ENCODE measurements at regions not wholly inside any gene's neighbourhood (a gene's known extent, or its start where the extent isn't known, plus 50 kb on each side); places are given as distances from the start of the nearest gene placed in this dataset.
"Not testable (repeated sequence)": the region's sequence is repeated elsewhere in the genome, so short reads cannot be mapped to it uniquely, and the experiment has no call there.

GRCh38 chr16:7938175-7938574, 605.5 kb downstream of the RBFOX1 start:
- DNase-seq, result no peak

GRCh38 chr16:7921345-7921744, 588.7 kb downstream of the RBFOX1 start:
- DNase-seq, result no peak

GRCh38 chr16:7919782-7920181, 587.1 kb downstream of the RBFOX1 start:
- DNase-seq, result no peak

GRCh38 chr16:7914748-7915147, 582.1 kb downstream of the RBFOX1 start:
- no peak for DNase-seq

DNA sequence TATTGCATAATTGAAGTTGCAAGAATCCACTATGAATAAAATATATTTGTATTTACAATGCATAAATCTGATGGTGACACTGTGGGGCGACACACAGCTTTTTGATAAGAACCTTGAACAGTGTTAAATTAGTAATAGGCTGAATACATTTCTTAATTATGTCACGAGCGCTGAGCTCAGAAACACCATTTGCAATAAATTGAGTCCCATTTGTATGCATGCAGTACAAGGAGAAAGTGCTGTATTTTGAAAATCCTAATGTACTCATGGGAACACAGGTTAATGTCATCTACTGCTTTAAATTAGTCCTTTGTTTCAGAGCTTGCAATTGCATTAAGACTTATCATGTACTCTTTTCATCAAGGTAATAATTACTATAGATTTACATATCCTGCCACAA, 579.5 kb downstream of the RBFOX1 start:
- DNase-seq, result no peak

- DNase-seq, result no peak
Observed at GRCh38 chr16:7910116-7910515, 577.5 kb downstream of the RBFOX1 start.

DNA sequence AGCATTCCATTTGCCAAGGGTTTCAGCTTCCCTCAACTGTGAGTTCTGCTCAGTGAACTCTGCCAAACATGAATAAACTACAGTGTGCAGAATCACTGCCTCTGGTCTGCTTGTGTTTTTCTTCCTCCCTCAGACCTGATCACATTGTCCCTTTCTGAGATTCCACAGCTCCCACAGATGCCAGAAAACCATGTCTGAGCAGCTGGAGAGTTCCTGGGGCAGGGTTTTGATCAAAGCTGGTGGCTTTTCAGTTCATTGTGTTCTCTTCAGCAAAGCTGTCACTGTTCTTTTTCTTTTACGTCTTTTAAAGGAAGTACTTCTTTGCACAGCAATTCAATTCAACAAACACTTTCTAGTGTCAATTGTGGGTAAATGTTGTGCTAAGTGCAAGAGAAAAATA, 555.8 kb downstream of the RBFOX1 start:
- DNase-seq, result no peak

GRCh38 chr16:7887316-7887715, 554.7 kb downstream of the RBFOX1 start:
- DNase-seq, result no peak

- no peak for DNase-seq
Observed at GRCh38 chr16:7871979-7872378, 539.3 kb downstream of the RBFOX1 start.

DNA sequence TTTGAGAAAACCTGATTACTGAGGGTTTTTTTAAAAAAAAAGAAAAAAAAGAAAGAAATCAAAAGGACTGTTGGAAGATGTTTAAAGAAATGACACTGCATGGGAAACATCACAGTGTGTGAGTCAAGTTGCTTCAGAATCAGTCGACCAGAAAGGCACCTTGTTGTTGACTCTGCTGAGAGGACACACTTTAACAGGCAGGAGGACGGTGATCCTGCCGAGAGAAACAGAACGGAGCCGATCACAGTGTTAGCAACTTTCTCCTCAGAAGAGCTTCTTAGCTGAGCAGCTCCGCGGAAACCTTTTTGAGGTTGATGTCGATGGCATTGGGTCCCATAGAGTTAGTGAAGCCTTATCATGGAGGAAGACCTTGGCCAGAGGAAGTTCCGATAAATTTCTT, 538.7 kb downstream of the RBFOX1 start:
- no peak for DNase-seq

- no peak for DNase-seq
Observed at GRCh38 chr16:7867831-7868230, 535.2 kb downstream of the RBFOX1 start.

- DNase-seq, result no peak
Observed at GRCh38 chr16:7866144-7866543, 533.5 kb downstream of the RBFOX1 start.

DNA sequence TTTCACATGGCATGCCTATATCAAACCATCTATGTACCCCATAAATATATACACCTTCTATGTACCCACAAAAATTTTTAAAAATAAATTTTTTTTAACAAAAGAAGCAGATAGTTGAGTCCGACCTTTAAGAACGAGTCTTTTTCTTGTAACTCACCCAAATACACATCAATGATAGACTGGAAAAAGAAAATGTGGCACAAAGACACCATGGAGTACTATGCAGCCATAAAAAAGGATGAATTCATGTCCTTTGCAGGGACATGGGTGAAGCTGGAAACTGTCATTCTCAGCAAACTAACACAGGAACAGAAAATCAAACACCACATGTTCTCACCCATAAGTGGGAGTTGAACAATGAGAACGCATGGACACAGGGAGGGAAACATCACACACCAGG, 532.7 kb downstream of the RBFOX1 start:
- not testable (repeated sequence) for DNase-seq

DNA sequence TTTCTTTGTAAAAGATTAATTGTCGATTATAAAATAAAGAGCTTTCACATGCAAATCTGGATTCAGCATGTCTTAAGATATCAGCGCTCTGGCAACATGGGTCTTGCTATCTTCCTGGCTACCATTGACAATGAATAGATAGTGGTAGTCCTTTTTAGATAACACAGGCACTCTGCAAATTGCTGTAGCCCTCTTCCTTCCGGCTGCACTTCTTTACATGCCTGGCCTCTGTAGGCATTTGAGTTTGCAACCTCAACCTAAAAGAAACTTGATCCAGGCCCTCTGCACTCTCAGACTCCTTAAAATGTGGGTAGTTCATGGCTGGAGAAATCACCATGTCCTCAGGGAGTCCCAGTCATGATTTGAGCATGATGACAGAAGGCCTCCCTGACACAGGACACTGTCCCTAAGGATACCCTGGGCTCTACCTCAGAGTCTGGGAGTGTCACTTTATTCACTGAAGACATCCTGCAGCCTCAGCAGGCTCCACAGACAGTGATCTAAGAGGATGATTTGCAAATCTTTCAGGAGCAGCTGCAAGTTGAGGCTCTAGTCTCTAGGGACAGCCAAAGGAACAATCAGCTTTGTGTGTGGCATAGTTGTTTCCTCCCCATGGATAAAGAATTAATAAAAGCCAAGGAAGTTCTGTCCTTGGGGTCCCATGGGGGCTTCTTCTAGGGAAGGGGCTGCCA, 529.4 kb downstream of the RBFOX1 start:
- no peak for DNase-seq

DNA sequence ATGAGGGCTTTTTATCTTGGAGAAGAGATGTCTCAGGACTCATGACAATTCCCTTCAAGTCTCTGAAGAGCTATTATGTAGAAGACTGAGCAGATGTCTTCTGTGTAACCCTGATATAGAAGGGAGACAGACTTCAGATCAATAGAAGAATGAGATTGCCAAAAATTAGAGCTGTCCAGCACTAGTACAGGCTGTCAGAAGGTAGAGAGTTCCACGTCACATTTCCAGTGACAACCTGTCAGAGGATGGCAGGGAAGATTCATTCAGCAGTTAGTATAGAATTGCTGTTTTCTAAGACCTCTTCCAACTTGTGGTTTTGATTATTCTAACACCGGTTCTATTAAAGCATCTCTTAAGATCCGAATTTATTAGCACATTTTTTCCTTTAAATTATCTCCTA, 520.6 kb downstream of the RBFOX1 start:
- no peak for DNase-seq

- no peak for DNase-seq
Observed at GRCh38 chr16:7849841-7850240, 517.2 kb downstream of the RBFOX1 start.

- DNase-seq, result no peak
Observed at GRCh38 chr16:7843261-7843660, 510.6 kb downstream of the RBFOX1 start.

DNA sequence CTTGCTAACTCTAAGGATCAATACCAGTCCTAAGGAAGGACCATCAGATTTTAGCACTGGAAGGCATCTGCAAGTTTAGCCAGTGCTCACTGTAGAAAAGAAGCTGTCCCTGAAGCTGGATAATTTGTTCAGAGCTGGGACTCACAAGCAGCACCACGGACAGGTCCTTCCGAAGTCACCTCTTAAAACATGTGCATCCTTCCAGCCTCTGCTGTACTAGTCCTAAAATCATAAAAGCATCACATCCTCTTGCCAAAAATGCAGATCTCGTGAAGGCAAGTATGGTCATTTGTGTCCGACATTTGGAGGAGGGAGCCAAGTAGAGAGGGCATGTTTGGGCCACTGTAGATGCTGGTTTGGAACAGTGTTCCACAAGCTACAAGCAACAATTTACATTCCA, 506.9 kb downstream of the RBFOX1 start:
- DNase-seq, result no peak

DNA sequence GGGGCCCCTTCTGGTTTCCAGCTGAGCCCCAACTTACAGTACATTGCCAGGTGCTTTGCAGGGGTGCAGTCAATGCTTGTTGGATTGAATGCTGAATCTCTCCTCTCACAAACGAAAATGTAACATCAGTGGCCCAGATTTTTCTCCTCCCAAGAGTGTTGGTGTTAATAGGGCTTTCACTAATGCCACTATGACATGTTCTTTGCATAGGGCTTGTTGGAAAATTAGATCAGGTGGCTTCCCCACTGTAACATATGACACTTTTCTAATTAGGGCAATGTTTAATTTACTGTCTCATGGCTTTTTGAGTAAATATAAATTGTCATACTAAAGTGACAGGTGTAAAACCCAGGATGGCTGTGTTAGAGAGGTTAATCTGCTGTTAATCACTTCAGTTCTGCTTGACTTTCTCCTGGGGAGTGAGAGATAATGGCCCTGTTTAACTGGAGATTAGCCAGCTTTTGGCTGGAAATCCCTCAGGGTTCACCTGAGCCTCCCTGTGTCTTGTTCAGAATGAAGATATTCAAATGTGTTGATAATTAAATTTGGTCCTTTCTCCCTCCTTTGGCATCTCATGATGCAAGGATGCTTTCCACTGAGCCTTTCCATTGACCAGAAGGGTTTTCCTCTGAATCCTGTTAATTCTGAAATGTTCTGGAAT, 502.3 kb downstream of the RBFOX1 start:
- DNase-seq, result no peak

DNA sequence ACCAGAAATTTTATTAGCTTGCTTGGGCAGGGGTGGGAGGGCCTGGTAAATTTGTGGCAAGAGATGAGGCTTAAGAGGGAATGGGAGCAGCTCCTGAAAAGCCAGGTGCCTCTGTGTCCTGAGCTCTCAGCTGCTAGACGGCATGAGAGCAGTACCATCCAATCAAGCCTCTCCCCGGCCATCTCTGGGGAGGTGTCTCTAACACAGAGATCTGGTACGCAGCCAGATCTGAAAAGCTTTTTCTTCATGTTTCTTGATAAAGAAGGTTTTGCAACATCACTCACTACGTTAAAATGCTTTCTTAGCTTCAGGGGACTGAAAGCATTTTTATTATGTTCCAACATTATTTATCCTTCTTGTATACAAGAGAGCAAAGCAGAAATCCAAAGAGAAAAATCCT, 488.2 kb downstream of the RBFOX1 start:
- DNase-seq, result no peak

GRCh38 chr16:7805686-7806396, 473.2 kb downstream of the RBFOX1 start:
- no peak for DNase-seq

GRCh38 chr16:7804635-7805195, 472.1 kb downstream of the RBFOX1 start:
- DNase-seq, result no peak

- no peak for DNase-seq
Observed at GRCh38 chr16:7792346-7792745, 459.7 kb downstream of the RBFOX1 start.

DNA sequence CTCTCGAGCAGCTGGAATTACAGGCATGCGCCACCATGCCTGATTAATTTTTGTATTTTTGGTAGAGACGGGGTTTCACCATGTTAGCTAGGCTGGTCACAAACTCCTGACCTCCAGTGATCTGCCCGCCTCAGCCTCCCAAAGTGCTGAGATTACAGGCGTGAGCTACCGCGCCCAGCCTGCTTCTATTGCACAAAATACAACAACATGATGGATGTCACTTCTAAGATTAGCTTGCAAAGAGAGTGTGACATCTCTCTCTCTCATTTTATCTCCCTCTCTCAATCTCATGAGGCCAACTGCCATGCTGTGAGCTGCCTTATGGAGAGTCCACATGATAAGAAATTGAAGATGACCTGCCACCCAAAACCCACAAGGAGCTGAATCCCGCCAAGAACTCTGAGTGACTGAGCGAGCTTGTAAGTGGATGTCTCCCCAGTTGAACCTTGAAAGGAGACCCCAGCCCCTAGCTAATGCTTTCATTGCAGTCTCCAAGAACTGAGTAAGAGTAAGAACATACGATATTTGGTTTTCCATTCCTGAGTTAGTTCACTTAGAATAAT, 458.5 kb downstream of the RBFOX1 start:
- DNase-seq, result no peak

Measured in stimulated activated CD8-positive, alpha-beta memory T cell treated with anti-CD3 and anti-CD28 coated beads, Interleukin-4, amount 100 ng/mL, for 48 hours (primary cell).